Skeletal muscle tissue (tissue), 3 donors: ENCODE measurements at regions not wholly inside any gene's neighbourhood (a gene's known extent, or its start where the extent isn't known, plus 50 kb on each side); places are given as distances from the start of the nearest gene placed in this dataset.

Experiments used
- H3K27ac ChIP-seq: one replicate; pipeline ENCODE4 v1.7.0; 2013; ENCODE audit warnings: mild to moderate bottlenecking, low read depth, low read length, inconsistent platforms
- H3K27me3 ChIP-seq, 3 donors: one replicate each; pipeline ENCODE4 v1.7.0; 2013; ENCODE audit warnings: low read length in 3 of 3; ENCODE audit not compliant: control insufficient read depth in 3 of 3, insufficient read depth in 3 of 3
- H3K36me3 ChIP-seq, 3 donors: one replicate each; pipeline ENCODE4 v1.7.0; 2013; ENCODE audit warnings: low read length in 3 of 3; ENCODE audit not compliant: control insufficient read depth in 3 of 3, insufficient read depth in 3 of 3
- H3K4me1 ChIP-seq, 3 donors: one replicate each; pipeline ENCODE4 v1.7.0; 2013; ENCODE audit warnings: low read length in 3 of 3, mild to moderate bottlenecking in 3 of 3; ENCODE audit not compliant: control insufficient read depth in 3 of 3, insufficient read depth in 3 of 3
- H3K4me3 ChIP-seq, 3 donors: one replicate each; pipeline ENCODE4 v1.7.0; 2013; ENCODE audit warnings: low read length in 3 of 3
- H3K9ac ChIP-seq, 3 donors: one replicate each; pipeline ENCODE4 v1.7.0; 2013; ENCODE audit warnings: low read length in 3 of 3, mild to moderate bottlenecking in 3 of 3, moderate library complexity in 2 of 3, low read depth in 1 of 3
- H3K9me3 ChIP-seq, 3 donors: one replicate each; pipeline ENCODE4 v1.7.0; 2013; ENCODE audit warnings: low read length in 3 of 3; ENCODE audit not compliant: control insufficient read depth in 3 of 3
- donor health status: Osteomylitis.

- Histone ChIP-seq H3K27me3 (peaks cover 0 to 7% (median 0%) of the 10 kb centered on the region in 3 donors), H3K4me1 (peaks cover 13 to 20% (median 14%) of the 10 kb centered on the region in 3 donors), H3K9ac (no peak overlapping the region), H3K4me3 (no peak overlapping the region), H3K36me3 (no peaks in the 10 kb centered on the region), H3K27ac (no peak overlapping the region), H3K9me3 (no peaks in the 10 kb centered on the region)
Observed at GRCh38 chr6:41439524-41440418, 104.4 kb downstream of the NCR2 start.

- H3K4me1 ChIP-seq: peaks cover 13 to 20% (median 14%) of the 10 kb centered on the region in 3 donors
- H3K9me3 ChIP-seq: no peaks in the 10 kb centered on the region
- no peak overlapping the region for H3K9ac ChIP-seq
- no peak overlapping the region for H3K27ac ChIP-seq
- H3K27me3 ChIP-seq: peaks cover 0 to 7% (median 0%) of the 10 kb centered on the region in 3 donors
- no peaks in the 10 kb centered on the region for H3K36me3 ChIP-seq
- H3K4me3 ChIP-seq: no peak overlapping the region
Observed at GRCh38 chr6:41440958-41441357, 105.2 kb upstream of the FOXP4 start.

GRCh38 chr6:41441598-41442351, 104.4 kb upstream of the FOXP4 start:
- no peaks in the 10 kb centered on the region for H3K36me3 ChIP-seq
- H3K4me3 ChIP-seq: no peak overlapping the region
- H3K27ac ChIP-seq: no peak overlapping the region
- no peak overlapping the region for H3K9ac ChIP-seq
- H3K4me1 ChIP-seq: peaks cover 13 to 20% (median 14%) of the 10 kb centered on the region in 3 donors
- peaks cover 0 to 7% (median 0%) of the 10 kb centered on the region in 3 donors for H3K27me3 ChIP-seq
- no peaks in the 10 kb centered on the region for H3K9me3 ChIP-seq

GRCh38 chr6:41442352-41442672, 103.9 kb upstream of the FOXP4 start:
- H3K27ac ChIP-seq: no peak overlapping the region

DNA sequence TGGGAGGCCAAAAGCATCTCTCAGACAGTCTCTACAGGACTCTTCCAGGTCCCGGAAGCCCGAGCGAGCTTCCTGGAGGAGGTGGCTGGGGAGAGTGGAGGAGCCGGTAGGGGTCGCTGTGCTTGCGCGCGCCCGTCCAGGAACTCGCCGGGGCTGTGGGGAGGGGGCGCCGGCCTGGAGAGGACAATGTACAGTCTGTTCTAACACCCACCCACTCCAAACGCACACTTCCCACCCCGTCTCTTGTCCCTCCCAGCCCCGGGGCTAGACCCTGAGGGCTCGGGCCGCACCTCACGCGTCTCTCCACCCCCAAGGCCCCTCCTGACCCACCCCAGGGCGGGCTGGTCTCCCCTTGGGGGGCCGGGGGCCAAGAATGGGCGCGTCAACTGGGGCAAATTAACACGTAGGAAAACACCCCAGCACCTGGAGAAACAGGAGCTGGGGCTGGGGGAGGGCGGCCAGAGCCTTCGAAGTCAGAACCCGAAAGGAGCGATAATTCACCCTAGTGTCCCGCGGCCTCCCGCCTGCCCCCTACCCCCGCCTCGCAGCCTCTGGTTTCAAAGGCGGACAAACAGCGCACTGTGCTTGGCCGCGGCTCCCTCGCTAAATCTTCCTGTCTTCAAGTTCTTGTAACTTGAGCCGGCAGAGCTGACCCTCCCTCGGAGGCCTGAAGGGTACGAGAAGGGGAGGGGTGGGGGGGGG, 103.2 kb upstream of the FOXP4 start:
- Histone ChIP-seq H3K4me3 (peak overlapping the region in 1 of 3 donors; percentile 52), H3K9ac (peak overlapping the region in 2 of 3 donors; percentile 53 to 57), H3K4me1 (peaks cover 13 to 20% (median 14%) of the 10 kb centered on the region in 3 donors), H3K27ac (peak overlapping the region; percentile 66), H3K9me3 (no peaks in the 10 kb centered on the region), H3K36me3 (no peaks in the 10 kb centered on the region), H3K27me3 (peaks cover 0 to 7% (median 0%) of the 10 kb centered on the region in 3 donors)

More at GRCh38 chr6:41442352-41442672, 103.9 kb upstream of the FOXP4 start:
- H3K9ac ChIP-seq: no peak overlapping the region
- H3K4me1 ChIP-seq: peaks cover 13 to 20% (median 14%) of the 10 kb centered on the region in 3 donors
- no peaks in the 10 kb centered on the region for H3K36me3 ChIP-seq
- H3K9me3 ChIP-seq: no peaks in the 10 kb centered on the region
- H3K27me3 ChIP-seq: peaks cover 0 to 7% (median 0%) of the 10 kb centered on the region in 3 donors
- H3K4me3 ChIP-seq: no peak overlapping the region

- Histone ChIP-seq H3K4me3 (no peak overlapping the region), H3K27me3 (peaks cover 0 to 5% (median 0%) of the 10 kb centered on the region in 3 donors), H3K36me3 (no peaks in the 10 kb centered on the region), H3K9ac (no peak overlapping the region), H3K9me3 (no peaks in the 10 kb centered on the region), H3K27ac (peak overlapping the region; percentile 66), H3K4me1 (peaks cover 13 to 20% (median 14%) of the 10 kb centered on the region in 3 donors)
Observed at GRCh38 chr6:41443616-41444525, 102.3 kb upstream of the FOXP4 start.

GRCh38 chr6:41445261-41445660, 100.9 kb upstream of the FOXP4 start:
- Histone ChIP-seq H3K27ac (no peak overlapping the region), H3K9me3 (no peaks in the 10 kb centered on the region), H3K4me1 (peaks cover 22 to 31% (median 22%) of the 10 kb centered on the region in 3 donors), H3K36me3 (no peaks in the 10 kb centered on the region), H3K27me3 (peaks cover 0 to 2% (median 0%) of the 10 kb centered on the region in 3 donors), H3K4me3 (no peak overlapping the region), H3K9ac (no peak overlapping the region)

- H3K9me3 ChIP-seq: no peaks in the 10 kb centered on the region
- H3K9ac ChIP-seq: no peak overlapping the region
- no peak overlapping the region for H3K4me3 ChIP-seq
- H3K4me1 ChIP-seq: peaks cover 30 to 39% (median 30%) of the 10 kb centered on the region in 3 donors
- H3K27ac ChIP-seq: no peak overlapping the region
- H3K36me3 ChIP-seq: no peaks in the 10 kb centered on the region
- H3K27me3 ChIP-seq: peaks cover 0 to 2% (median 0%) of the 10 kb centered on the region in 3 donors
Observed at GRCh38 chr6:41446132-41446531, 100.0 kb upstream of the FOXP4 start.
